G401.6 (cell line): ENCODE measurements at regions not wholly inside any gene's neighbourhood (a gene's known extent, or its start where the extent isn't known, plus 50 kb on each side); places are given as distances from the start of the nearest gene placed in this dataset.

Source experiments
- FAIRE-seq: peaks from 2 replicates; lab custom pipeline; 2012; peaks lifted over from hg19 to GRCh38; lab: Jason Lieb, UNC

GRCh38 chr4:19776929-19777328, 474.8 kb upstream of the SLIT2 start:
- FAIRE-seq = no peak

- FAIRE-seq = no peak
These were observed 475.7 kb upstream of the SLIT2 start for GRCh38 chr4:19776021-19776459.

- FAIRE-seq = no peak
These were observed 476.9 kb upstream of the SLIT2 start for GRCh38 chr4:19774690-19775256.

GRCh38 chr4:19772581-19772980, 479.1 kb upstream of the SLIT2 start:
- FAIRE-seq = no peak

GRCh38 chr4:19756661-19757060, 495.0 kb upstream of the SLIT2 start:
- no peak for FAIRE-seq

GRCh38 chr4:19752599-19752998, 499.1 kb upstream of the SLIT2 start:
- FAIRE-seq = no peak

- no peak for FAIRE-seq
These were observed 502.9 kb upstream of the SLIT2 start for GRCh38 chr4:19748519-19749479.

- FAIRE-seq = no peak
These were observed 505.3 kb upstream of the SLIT2 start for GRCh38 chr4:19746377-19746776.

GRCh38 chr4:19743115-19743638, 508.5 kb upstream of the SLIT2 start:
- FAIRE-seq = no peak

GRCh38 chr4:19739101-19739651, 512.5 kb upstream of the SLIT2 start:
- no peak for FAIRE-seq

GRCh38 chr4:19736968-19737756, 514.5 kb upstream of the SLIT2 start:
- FAIRE-seq = no peak

GRCh38 chr4:19735012-19735411, 516.7 kb upstream of the SLIT2 start:
- no peak for FAIRE-seq

- no peak for FAIRE-seq
These were observed 521.6 kb upstream of the SLIT2 start for GRCh38 chr4:19729886-19730651.

GRCh38 chr4:19728773-19729172, 522.9 kb upstream of the SLIT2 start:
- no peak for FAIRE-seq

GRCh38 chr4:19727141-19727540, 524.6 kb upstream of the SLIT2 start:
- FAIRE-seq = no peak

GRCh38 chr4:19725130-19725529, 526.6 kb upstream of the SLIT2 start:
- FAIRE-seq = no peak

- no peak for FAIRE-seq
These were observed 529.3 kb upstream of the SLIT2 start for GRCh38 chr4:19722404-19722803.

GRCh38 chr4:19721587-19721986, 530.1 kb upstream of the SLIT2 start:
- no peak for FAIRE-seq

- no peak for FAIRE-seq
These were observed 531.1 kb upstream of the SLIT2 start for GRCh38 chr4:19720610-19721009.

- FAIRE-seq = no peak
These were observed 531.5 kb upstream of the SLIT2 start for GRCh38 chr4:19720190-19720589.

GRCh38 chr4:19711871-19712270, 539.8 kb upstream of the SLIT2 start:
- no peak for FAIRE-seq

- no peak for FAIRE-seq
These were observed 543.8 kb upstream of the SLIT2 start for GRCh38 chr4:19707876-19708275.
